Astrocyte (in vitro differentiated cells and primary cell): ENCODE measurements at regions not wholly inside any gene's neighbourhood (a gene's known extent, or its start where the extent isn't known, plus 50 kb on each side); places are given as distances from the start of the nearest gene placed in this dataset.

Source experiments
- DNase-seq: peaks from one replicate; pipeline ENCODE4 v3.0.0-alpha.2; 2010; ENCODE audit warnings: low read depth
- FAIRE-seq: peaks from 2 replicates; lab custom pipeline; 2011; peaks lifted over from hg19 to GRCh38; lab: Jason Lieb, UNC
- H2AFZ ChIP-seq: 2 replicates; pipeline ENCODE4 v1.6.0; 2012; ENCODE audit warnings: low read depth, low read length, inconsistent platforms
- H3K27ac ChIP-seq: 2 replicates; pipeline ENCODE4 v1.5.1; 2011; ENCODE audit warnings: low read depth, low read length, inconsistent platforms
- H3K27me3 ChIP-seq: 2 replicates; pipeline ENCODE4 v1.6.0; 2011; ENCODE audit warnings: low read length, inconsistent platforms; ENCODE audit not compliant: insufficient read depth
- H3K36me3 ChIP-seq: 2 replicates; pipeline ENCODE4 v1.5.1; 2011; ENCODE audit warnings: low read length, inconsistent platforms; ENCODE audit not compliant: insufficient read depth
- H3K4me1 ChIP-seq: 2 replicates; pipeline ENCODE4 v1.5.1; 2011; ENCODE audit warnings: low read length, inconsistent platforms; ENCODE audit not compliant: insufficient read depth
- H3K4me2 ChIP-seq: 2 replicates; pipeline ENCODE4 v1.6.0; 2012; ENCODE audit warnings: low read length, inconsistent platforms
- H3K4me3 ChIP-seq: 2 replicates; pipeline ENCODE4 v1.5.1; 2011; ENCODE audit warnings: low read depth, mild to moderate bottlenecking, low read length, inconsistent platforms; ENCODE audit not compliant: insufficient read depth
- H3K79me2 ChIP-seq: 2 replicates; pipeline ENCODE4 v1.6.0; 2012; ENCODE audit warnings: mild to moderate bottlenecking, low read length, inconsistent platforms; ENCODE audit not compliant: insufficient read depth
- H3K9ac ChIP-seq: 2 replicates; pipeline ENCODE4 v1.6.0; 2012; ENCODE audit warnings: mild to moderate bottlenecking, low read length, inconsistent platforms
- H3K9me3 ChIP-seq: 2 replicates; pipeline ENCODE4 v1.5.1; 2012; ENCODE audit warnings: low read depth, mild to moderate bottlenecking, low read length, inconsistent platforms; ENCODE audit not compliant: insufficient read depth
- H4K20me1 ChIP-seq: 2 replicates; pipeline ENCODE4 v1.6.0; 2012; ENCODE audit warnings: low read length, inconsistent platforms; ENCODE audit not compliant: insufficient read depth
- H3K27ac Mint-ChIP-seq: one replicate; pipeline ENCODE4 v1.8.0; 2021; ENCODE audit warnings: mild to moderate bottlenecking, mixed read lengths; ENCODE audit not compliant: unreplicated experiment
- H3K27me3 Mint-ChIP-seq: one replicate; pipeline ENCODE4 v1.8.0; 2021; ENCODE audit warnings: low read depth, mixed read lengths; ENCODE audit not compliant: unreplicated experiment
- H3K36me3 Mint-ChIP-seq: one replicate; pipeline ENCODE4 v1.8.0; 2021; ENCODE audit warnings: low read depth, mixed read lengths; ENCODE audit not compliant: unreplicated experiment
- H3K4me1 Mint-ChIP-seq: one replicate; pipeline ENCODE4 v1.8.0; 2021; ENCODE audit warnings: low read depth, mixed read lengths; ENCODE audit not compliant: unreplicated experiment
- H3K4me3 Mint-ChIP-seq: one replicate; pipeline ENCODE4 v1.8.0; 2021; ENCODE audit warnings: mild to moderate bottlenecking, moderate library complexity, mixed read lengths; ENCODE audit not compliant: unreplicated experiment
- H3K9me3 Mint-ChIP-seq: one replicate; pipeline ENCODE4 v1.8.0; 2021; ENCODE audit warnings: mild to moderate bottlenecking, mixed read lengths; ENCODE audit not compliant: unreplicated experiment
- EZH2 ChIP-seq: IDR thresholded peaks from 2 replicates; pipeline ENCODE4 v1.6.1; 2012; ENCODE audit warnings: mild to moderate bottlenecking, low read length, inconsistent platforms; ENCODE audit not compliant: insufficient read depth
- TF ChIP-seq, protein P1 (sequence below): IDR thresholded peaks from 2 replicates; pipeline ENCODE4 v1.5.1; 2011; ENCODE audit warnings: low read depth, mild to moderate bottlenecking, inconsistent platforms, low read length, moderate library complexity; ENCODE audit not compliant: insufficient read depth

DNA sequence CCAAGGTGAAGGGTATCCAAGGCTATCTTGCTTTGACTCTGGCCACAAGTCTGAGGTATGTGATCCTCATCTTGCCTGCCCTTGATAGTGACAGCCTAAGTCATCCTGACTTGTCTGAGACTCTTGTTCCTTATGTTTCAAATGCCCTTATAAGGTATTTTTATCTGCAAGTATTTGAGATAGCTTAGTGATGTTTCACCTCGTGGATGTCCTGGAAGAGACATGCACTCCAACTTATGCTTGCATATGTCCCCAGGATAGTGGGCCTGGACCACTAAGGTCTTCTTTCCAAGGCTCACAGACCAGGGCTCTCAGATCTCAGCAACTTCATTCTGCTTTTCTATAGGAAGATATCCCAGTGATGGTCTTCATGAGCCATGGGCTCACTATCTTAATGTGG, 120.5 kb upstream of the WDR1 start:
- Histone ChIP-seq H3K36me3 (no peaks in the 10 kb centered on the region), H3K4me2 (no peak overlapping the region), H3K4me3 (no peak overlapping the region), H3K9me3 (peaks cover 7% of the 10 kb centered on the region), H4K20me1 (no peaks in the 10 kb centered on the region), H3K27ac (no peak overlapping the region), H2AFZ (no peak overlapping the region), H3K27me3 (no peaks in the 10 kb centered on the region), H3K9ac (no peak overlapping the region), H3K79me2 (no peaks in the 10 kb centered on the region), H3K4me1 (no peaks in the 10 kb centered on the region)
- H3K36me3 Mint-ChIP-seq = no peaks in the 10 kb centered on the region
- H3K27me3 Mint-ChIP-seq = peaks cover 59% of the 10 kb centered on the region
- DNase-seq = no peak
- peaks cover 9% of the 10 kb centered on the region for H3K9me3 Mint-ChIP-seq
- no peak overlapping the region for H3K4me3 Mint-ChIP-seq
- H3K27ac Mint-ChIP-seq = no peak overlapping the region
- FAIRE-seq = no peak
- no peak for TF ChIP-seq EZH2
- TF ChIP-seq, protein P1, sequence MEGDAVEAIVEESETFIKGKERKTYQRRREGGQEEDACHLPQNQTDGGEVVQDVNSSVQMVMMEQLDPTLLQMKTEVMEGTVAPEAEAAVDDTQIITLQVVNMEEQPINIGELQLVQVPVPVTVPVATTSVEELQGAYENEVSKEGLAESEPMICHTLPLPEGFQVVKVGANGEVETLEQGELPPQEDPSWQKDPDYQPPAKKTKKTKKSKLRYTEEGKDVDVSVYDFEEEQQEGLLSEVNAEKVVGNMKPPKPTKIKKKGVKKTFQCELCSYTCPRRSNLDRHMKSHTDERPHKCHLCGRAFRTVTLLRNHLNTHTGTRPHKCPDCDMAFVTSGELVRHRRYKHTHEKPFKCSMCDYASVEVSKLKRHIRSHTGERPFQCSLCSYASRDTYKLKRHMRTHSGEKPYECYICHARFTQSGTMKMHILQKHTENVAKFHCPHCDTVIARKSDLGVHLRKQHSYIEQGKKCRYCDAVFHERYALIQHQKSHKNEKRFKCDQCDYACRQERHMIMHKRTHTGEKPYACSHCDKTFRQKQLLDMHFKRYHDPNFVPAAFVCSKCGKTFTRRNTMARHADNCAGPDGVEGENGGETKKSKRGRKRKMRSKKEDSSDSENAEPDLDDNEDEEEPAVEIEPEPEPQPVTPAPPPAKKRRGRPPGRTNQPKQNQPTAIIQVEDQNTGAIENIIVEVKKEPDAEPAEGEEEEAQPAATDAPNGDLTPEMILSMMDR = no peak
- H3K4me1 Mint-ChIP-seq = no peaks in the 10 kb centered on the region

DNA sequence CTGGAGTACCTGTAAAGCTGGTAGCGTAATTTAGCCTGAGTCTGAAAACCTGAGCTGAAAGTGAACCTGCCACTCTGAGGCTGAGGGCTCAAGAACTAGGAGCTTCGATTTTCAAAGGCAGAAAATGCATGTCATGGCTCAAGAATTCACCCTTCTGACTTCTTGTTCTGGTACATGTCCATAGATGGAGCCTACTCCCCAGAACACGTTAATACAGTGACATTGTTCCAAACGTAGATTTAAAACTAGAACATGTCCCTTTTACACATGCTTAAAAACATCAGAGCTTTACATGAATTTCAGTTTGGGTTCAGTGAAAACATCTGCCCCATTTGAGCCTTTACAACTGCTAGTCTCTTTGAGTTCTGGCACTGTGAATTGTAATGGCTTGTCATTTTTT, 115.5 kb upstream of the WDR1 start:
- Histone ChIP-seq H4K20me1 (no peaks in the 10 kb centered on the region), H3K4me3 (no peak overlapping the region), H2AFZ (no peak overlapping the region), H3K9me3 (peaks cover 2% of the 10 kb centered on the region), H3K27me3 (no peaks in the 10 kb centered on the region), H3K36me3 (no peaks in the 10 kb centered on the region), H3K79me2 (no peaks in the 10 kb centered on the region), H3K9ac (no peak overlapping the region), H3K27ac (no peak overlapping the region), H3K4me1 (no peaks in the 10 kb centered on the region), H3K4me2 (no peak overlapping the region)
- TF ChIP-seq, protein P1 = no peak
- TF ChIP-seq EZH2 = no peak
- no peak overlapping the region for H3K4me3 Mint-ChIP-seq
- no peaks in the 10 kb centered on the region for H3K4me1 Mint-ChIP-seq
- peaks cover 38% of the 10 kb centered on the region for H3K27me3 Mint-ChIP-seq
- DNase-seq (no peak), FAIRE-seq (no peak)
- H3K36me3 Mint-ChIP-seq = no peaks in the 10 kb centered on the region
- no peak overlapping the region for H3K27ac Mint-ChIP-seq
- peaks cover 3% of the 10 kb centered on the region for H3K9me3 Mint-ChIP-seq

DNA sequence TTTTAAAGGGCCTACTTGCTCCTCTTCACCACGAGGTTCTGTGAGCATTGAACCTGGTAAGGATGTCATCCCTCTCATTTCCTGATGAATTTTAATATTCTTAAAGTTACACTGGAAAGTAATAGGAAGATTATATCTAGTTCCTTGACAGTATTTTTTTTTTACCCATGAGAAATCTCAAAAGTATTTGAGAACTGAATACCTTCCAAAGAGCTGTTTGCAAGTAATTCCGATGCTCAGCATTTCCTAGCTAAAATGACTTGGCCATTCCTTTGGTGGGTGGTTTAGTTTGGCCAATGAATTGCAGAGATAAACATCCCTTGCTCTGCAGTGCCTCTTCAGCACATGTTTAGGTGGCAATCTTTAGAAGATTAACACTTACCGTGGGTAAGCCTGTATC, 110.2 kb upstream of the WDR1 start:
- Histone ChIP-seq H3K4me1 (no peaks in the 10 kb centered on the region), H3K79me2 (no peaks in the 10 kb centered on the region), H3K27me3 (no peaks in the 10 kb centered on the region), H4K20me1 (no peaks in the 10 kb centered on the region), H3K36me3 (no peaks in the 10 kb centered on the region), H3K27ac (no peak overlapping the region), H3K9ac (no peak overlapping the region), H3K4me2 (no peak overlapping the region), H3K9me3 (no peaks in the 10 kb centered on the region), H2AFZ (no peak overlapping the region), H3K4me3 (no peak overlapping the region)
- TF ChIP-seq, protein P1 = no peak
- TF ChIP-seq EZH2 = no peak
- FAIRE-seq (no peak), DNase-seq (no peak)
- Mint-ChIP-seq H3K4me1 (no peaks in the 10 kb centered on the region), H3K27me3 (peaks cover 1% of the 10 kb centered on the region), H3K27ac (no peak overlapping the region), H3K9me3 (peaks cover 5% of the 10 kb centered on the region), H3K36me3 (no peaks in the 10 kb centered on the region), H3K4me3 (no peak overlapping the region)
